ENCODE measurements at regions not wholly inside any gene's neighbourhood (a gene's known extent, or its start where the extent isn't known, plus 50 kb on each side); places are given as distances from the start of the nearest gene placed in this dataset.

- WGBS = 84% methylated on average over 3 of the region's 3 CpGs
- no peak for DNase-seq (ENCODE audit: low spot score)
- no peaks in the 10 kb centered on the region for H3K36me3 ChIP-seq (ENCODE audit: control insufficient read depth in 4 of 4, insufficient read depth in 3 of 4, low read depth in 1 of 4, low read length in 3 of 4)
- TF ChIP-seq NR2F2 (IDR thresholded peaks at IDR 0.05) = no peak
- no peak for TF ChIP-seq EGR1 (IDR thresholded peaks at IDR 0.05; ENCODE audit: low read depth in 2 of 2)
- TF ChIP-seq SP1 (IDR thresholded peaks at IDR 0.05) = no peak
- no peak overlapping the region for H3K9ac ChIP-seq (ENCODE audit: low read depth in 1 of 2, low read length in 2 of 2)
- peaks cover 0 to 3% (median 0%) of the 10 kb centered on the region in 4 donors for H3K27me3 ChIP-seq (ENCODE audit: control insufficient read depth in 4 of 4, insufficient read depth in 4 of 4, low read length in 3 of 4)
- H3K9me3 ChIP-seq (ENCODE audit: control insufficient read depth in 4 of 4, low read length in 3 of 4) = no peaks in the 10 kb centered on the region
- no peak overlapping the region for H3K27ac ChIP-seq (ENCODE audit: low read depth in 1 of 2, low read length in 2 of 2)
- H3K4me1 ChIP-seq (ENCODE audit: control insufficient read depth in 4 of 4, insufficient read depth in 4 of 4, low read length in 3 of 4) = no peaks in the 10 kb centered on the region
- no peak overlapping the region for H3K4me3 ChIP-seq (ENCODE audit: low read depth in 1 of 3, low read length in 3 of 3)
These were observed 127.9 kb downstream of the GRIN2B start for GRCh38 chr12:13853471-13853870.

GRCh38 chr12:13851828-13852227 lies 129.6 kb downstream of the GRIN2B start:
- TF ChIP-seq YY1 (IDR thresholded peaks at IDR 0.05) (no peak), JUND (IDR thresholded peaks at IDR 0.05) (no peak), NR2F2 (IDR thresholded peaks at IDR 0.05) (no peak), HNF4G (IDR thresholded peaks at IDR 0.05) (no peak), ATF3 (IDR thresholded peaks at IDR 0.05) (no peak), REST (IDR thresholded peaks at IDR 0.05) (no peak), HNF4A (conservative IDR thresholded peaks at IDR 0.05) (no peak), GABPA (IDR thresholded peaks at IDR 0.05 in 1 of 2, conservative IDR thresholded peaks at IDR 0.05 in 1 of 2) (no peak), FOXA2 (IDR thresholded peaks at IDR 0.05) (no peak), RXRA (IDR thresholded peaks at IDR 0.05) (no peak), TAF1 (conservative IDR thresholded peaks at IDR 0.05) (no peak), ZBTB33 (IDR thresholded peaks at IDR 0.05) (no peak), FOXA1 (IDR thresholded peaks at IDR 0.05) (no peak), SP1 (IDR thresholded peaks at IDR 0.05) (no peak), MAX (IDR thresholded peaks at IDR 0.05) (no peak), CTCF (IDR thresholded peaks at IDR 0.05; ENCODE audit: low read depth, low read length, missing input control) (no peak)
- Histone ChIP-seq H3K27me3 (ENCODE audit: control insufficient read depth in 4 of 4, insufficient read depth in 4 of 4, low read length in 3 of 4) (peaks cover 0 to 3% (median 0%) of the 10 kb centered on the region in 4 donors), H3K9me3 (ENCODE audit: control insufficient read depth in 4 of 4, low read length in 3 of 4) (no peaks in the 10 kb centered on the region), H3K4me3 (ENCODE audit: low read depth in 1 of 3, low read length in 3 of 3) (no peak overlapping the region), H3K9ac (ENCODE audit: low read depth in 1 of 2, low read length in 2 of 2) (no peak overlapping the region), H3K36me3 (ENCODE audit: control insufficient read depth in 4 of 4, insufficient read depth in 3 of 4, low read depth in 1 of 4, low read length in 3 of 4) (no peaks in the 10 kb centered on the region), H3K4me1 (ENCODE audit: control insufficient read depth in 4 of 4, insufficient read depth in 4 of 4, low read length in 3 of 4) (no peaks in the 10 kb centered on the region), H3K27ac (ENCODE audit: low read depth in 1 of 2, low read length in 2 of 2) (no peak overlapping the region)
- 21% methylated on average over 3 of the region's 3 CpGs for WGBS
- DNase-seq (ENCODE audit: low spot score) = no peak

Data from liver (tissue), 8 donors.